CD14-positive monocyte (primary cell): ENCODE measurements at regions not wholly inside any gene's neighbourhood (a gene's known extent, or its start where the extent isn't known, plus 50 kb on each side); places are given as distances from the start of the nearest gene placed in this dataset.

Source experiments
- DNase-seq, 3 donors: peaks; one replicate each; pipeline ENCODE4 v3.0.0-alpha.2; 2011 to 2022
- H2AFZ ChIP-seq: 2 replicates; pipeline ENCODE4 v1.6.0; 2012; ENCODE audit warnings: mild to moderate bottlenecking, low read depth, low read length, inconsistent platforms; ENCODE audit not compliant: insufficient read depth, poor library complexity, severe bottlenecking
- H3K27ac ChIP-seq, 2 donors: 1 replicate in 1 of 2; 2 replicates in 1 of 2; pipeline ENCODE4 v1.5.1; 2012 to 2013; ENCODE audit warnings: low read length in 2 of 2, control low read depth in 1 of 2, inconsistent platforms in 1 of 2, low read depth in 1 of 2, mild to moderate bottlenecking in 1 of 2
- H3K27me3 ChIP-seq, 2 donors: one replicate each; pipeline versions ENCODE4 v1.6.0 to v1.6.1; 2011 to 2013; ENCODE audit warnings: low read length in 2 of 2; ENCODE audit not compliant: control insufficient read depth in 2 of 2, insufficient read depth in 2 of 2
- H3K36me3 ChIP-seq, 2 donors: replicated peaks in 1 of 2; 1 replicate in 1 of 2; 2 replicates in 1 of 2; pipeline versions ENCODE4 v1.5.1 to v1.6.1; 2012 to 2013; ENCODE audit warnings: low read length in 2 of 2, control low read depth in 1 of 2, inconsistent platforms in 1 of 2, mild to moderate bottlenecking in 1 of 2; ENCODE audit not compliant: insufficient read depth in 2 of 2, control insufficient read depth in 1 of 2
- H3K4me1 ChIP-seq, 2 donors: 1 replicate in 1 of 2; 2 replicates in 1 of 2; pipeline versions ENCODE4 v1.5.1 to v1.6.1; 2012 to 2013; ENCODE audit warnings: low read length in 2 of 2, control low read depth in 1 of 2, inconsistent platforms in 1 of 2, mild to moderate bottlenecking in 1 of 2, moderate library complexity in 1 of 2; ENCODE audit not compliant: insufficient read depth in 2 of 2, control insufficient read depth in 1 of 2
- H3K4me2 ChIP-seq: replicated peaks from 2 replicates; pipeline ENCODE3; 2012; ENCODE audit warnings: low read length, moderate library complexity, mild to moderate bottlenecking; ENCODE audit not compliant: poor library complexity, severe bottlenecking; ENCODE audit errors: extremely low read depth
- H3K4me3 ChIP-seq, 3 experiments: fragments of 200-600 bp in 1 of 3; sonication (generic) in 1 of 3; replicated peaks in 1 of 3; 1 replicate in 2 of 3; 2 replicates in 1 of 3; pipeline ENCODE4 v1.5.1; 2011 to 2013; ENCODE audit warnings: low read length in 3 of 3, mild to moderate bottlenecking in 3 of 3, control low read depth in 2 of 3, low read depth in 2 of 3, inconsistent platforms in 1 of 3, moderate library complexity in 1 of 3
- H3K79me2 ChIP-seq: 2 replicates; pipeline ENCODE4 v1.6.0; 2012; ENCODE audit warnings: mild to moderate bottlenecking, control low read depth, inconsistent platforms, low read length, moderate library complexity; ENCODE audit not compliant: insufficient read depth
- H3K9ac ChIP-seq: 2 replicates; pipeline ENCODE4 v1.6.0; 2017; ENCODE audit warnings: low read length, mild to moderate bottlenecking; ENCODE audit not compliant: insufficient read depth, poor library complexity, severe bottlenecking
- H3K9me3 ChIP-seq, 2 donors: replicated peaks in 1 of 2; 1 replicate in 1 of 2; 2 replicates in 1 of 2; pipeline versions ENCODE4 v1.5.1 to v1.6.1; 2012 to 2013; ENCODE audit warnings: low read length in 2 of 2, control low read depth in 1 of 2; ENCODE audit not compliant: control insufficient read depth in 1 of 2, insufficient read depth in 1 of 2
- H4K20me1 ChIP-seq: 2 replicates; pipeline ENCODE4 v1.6.0; 2012; ENCODE audit warnings: mild to moderate bottlenecking, low read length, control low read depth, moderate library complexity; ENCODE audit not compliant: insufficient read depth
- H3K27ac Mint-ChIP-seq, 7 donors: one replicate each; pipeline ENCODE4 v1.8.0; 2020; ENCODE audit warnings: mild to moderate bottlenecking in 7 of 7, mixed read lengths in 7 of 7, moderate library complexity in 6 of 7, inconsistent platforms in 2 of 7
- H3K27me3 Mint-ChIP-seq, 3 donors: one replicate each; pipeline ENCODE4 v1.8.0; 2021 to 2022; ENCODE audit warnings: low read depth in 3 of 3, mild to moderate bottlenecking in 3 of 3, mixed read lengths in 3 of 3, moderate library complexity in 3 of 3, inconsistent platforms in 1 of 3
- H3K36me3 Mint-ChIP-seq, 2 donors: one replicate each; pipeline ENCODE4 v1.8.0; 2020; ENCODE audit warnings: mixed read lengths in 2 of 2, inconsistent platforms in 1 of 2, mild to moderate bottlenecking in 1 of 2
- H3K4me1 Mint-ChIP-seq: one replicate; pipeline ENCODE4 v1.8.0; 2020; ENCODE audit warnings: mild to moderate bottlenecking, mixed read lengths
- H3K4me3 Mint-ChIP-seq, 2 donors: one replicate each; pipeline ENCODE4 v1.8.0; 2020; ENCODE audit warnings: mild to moderate bottlenecking in 2 of 2, mixed read lengths in 2 of 2, moderate library complexity in 1 of 2
- H3K9me3 Mint-ChIP-seq, 7 donors: one replicate each; pipeline ENCODE4 v1.8.0; 2020 to 2022; ENCODE audit warnings: mixed read lengths in 7 of 7, mild to moderate bottlenecking in 6 of 7, moderate library complexity in 6 of 7, inconsistent platforms in 2 of 7
- WGBS: methylation state at CpG from one replicate; pipeline ENCODE4 v1.1.5; 2013; ENCODE audit warnings: missing lambda C conversion rate; ENCODE audit not compliant: insufficient coverage; 5-methylcytosine and 5-hydroxymethylcytosine counted together
- intact Hi-C, 2 donors: fragments of 100-400 bp; cut with micrococcal nuclease; formaldehyde crosslinking; loops; one replicate each; pipeline versions ENCODE4 v1.15.0 to v1.15.1; 2023
- TF ChIP-seq, protein P1 (sequence below): fragments of 200-600 bp; IDR thresholded peaks from one replicate; pipeline ENCODE4 v1.8.0; 2022; ENCODE audit warnings: antibody characterized with exemption, mild to moderate bottlenecking

DNA sequence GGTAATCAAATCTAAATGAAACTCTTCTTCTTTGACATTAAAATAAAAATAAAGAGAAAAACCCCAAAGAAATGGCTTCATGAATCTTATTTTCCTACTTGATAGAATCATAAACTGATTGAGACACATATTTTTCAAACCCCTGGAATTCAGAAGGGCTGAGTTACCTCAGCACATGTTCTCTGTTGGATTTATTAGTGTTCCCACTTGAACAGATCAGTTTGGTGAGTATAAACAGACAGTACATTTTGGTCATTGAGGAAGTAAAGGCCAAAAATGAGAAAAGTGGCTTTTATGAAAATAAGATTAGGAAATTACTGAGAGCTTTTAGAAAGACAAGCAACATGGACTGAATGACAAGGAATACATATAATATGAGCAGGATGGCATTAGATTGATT lies 620.4 kb downstream of the ANKRD50 start:
- no peak overlapping the region for H3K4me3 Mint-ChIP-seq
- H2AFZ ChIP-seq = no peak overlapping the region
- peaks cover 0 to 4% (median 0%) of the 10 kb centered on the region in 7 donors for H3K9me3 Mint-ChIP-seq
- H3K4me1 Mint-ChIP-seq = no peaks in the 10 kb centered on the region
- peaks cover 0 to 2% (median 0%) of the 10 kb centered on the region in 3 donors for H3K27me3 Mint-ChIP-seq
- no peak overlapping the region for H3K27ac Mint-ChIP-seq
- no peaks in the 10 kb centered on the region for H3K9me3 ChIP-seq
- H3K4me3 ChIP-seq = no peak overlapping the region
- H3K4me1 ChIP-seq = no peaks in the 10 kb centered on the region
- intact Hi-C loops = no loop called here
- H3K27ac ChIP-seq = no peak overlapping the region
- H3K4me2 ChIP-seq = no peak overlapping the region
- no peaks in the 10 kb centered on the region for H3K79me2 ChIP-seq
- H4K20me1 ChIP-seq = no peaks in the 10 kb centered on the region
- H3K9ac ChIP-seq = no peak overlapping the region
- H3K27me3 ChIP-seq = no peaks in the 10 kb centered on the region
- no peaks in the 10 kb centered on the region for H3K36me3 ChIP-seq
- DNase-seq = no peak
- TF ChIP-seq, protein P1, sequence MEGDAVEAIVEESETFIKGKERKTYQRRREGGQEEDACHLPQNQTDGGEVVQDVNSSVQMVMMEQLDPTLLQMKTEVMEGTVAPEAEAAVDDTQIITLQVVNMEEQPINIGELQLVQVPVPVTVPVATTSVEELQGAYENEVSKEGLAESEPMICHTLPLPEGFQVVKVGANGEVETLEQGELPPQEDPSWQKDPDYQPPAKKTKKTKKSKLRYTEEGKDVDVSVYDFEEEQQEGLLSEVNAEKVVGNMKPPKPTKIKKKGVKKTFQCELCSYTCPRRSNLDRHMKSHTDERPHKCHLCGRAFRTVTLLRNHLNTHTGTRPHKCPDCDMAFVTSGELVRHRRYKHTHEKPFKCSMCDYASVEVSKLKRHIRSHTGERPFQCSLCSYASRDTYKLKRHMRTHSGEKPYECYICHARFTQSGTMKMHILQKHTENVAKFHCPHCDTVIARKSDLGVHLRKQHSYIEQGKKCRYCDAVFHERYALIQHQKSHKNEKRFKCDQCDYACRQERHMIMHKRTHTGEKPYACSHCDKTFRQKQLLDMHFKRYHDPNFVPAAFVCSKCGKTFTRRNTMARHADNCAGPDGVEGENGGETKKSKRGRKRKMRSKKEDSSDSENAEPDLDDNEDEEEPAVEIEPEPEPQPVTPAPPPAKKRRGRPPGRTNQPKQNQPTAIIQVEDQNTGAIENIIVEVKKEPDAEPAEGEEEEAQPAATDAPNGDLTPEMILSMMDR = no peak
- no peaks in the 10 kb centered on the region for H3K36me3 Mint-ChIP-seq

DNA sequence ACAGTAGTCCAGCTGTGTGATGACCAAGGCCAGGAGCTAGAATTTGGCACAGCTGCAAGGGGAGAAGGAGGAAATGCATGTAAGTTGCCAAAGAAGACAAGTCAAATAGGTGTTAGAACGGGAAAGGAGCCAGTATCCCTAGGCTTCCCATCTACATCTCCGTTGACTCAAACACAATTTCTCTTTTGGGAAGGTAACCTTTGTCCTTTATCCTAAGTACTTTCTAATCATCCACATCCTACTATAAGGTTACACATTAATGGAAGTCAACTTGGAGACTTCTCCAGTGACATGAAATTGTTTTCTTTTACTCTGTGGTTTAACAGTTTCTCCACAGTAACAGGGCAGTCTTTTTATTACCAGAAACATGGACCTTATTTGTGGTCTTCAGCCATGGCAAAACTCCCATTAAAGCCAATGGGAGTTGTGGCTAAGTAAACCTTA lies 620.0 kb downstream of the ANKRD50 start:
- no peaks in the 10 kb centered on the region for H3K9me3 ChIP-seq
- H3K4me1 Mint-ChIP-seq = no peaks in the 10 kb centered on the region
- no peaks in the 10 kb centered on the region for H3K4me1 ChIP-seq
- H3K4me3 ChIP-seq = no peak overlapping the region
- peaks cover 0 to 4% (median 0%) of the 10 kb centered on the region in 7 donors for H3K9me3 Mint-ChIP-seq
- H3K27me3 Mint-ChIP-seq = peaks cover 0 to 2% (median 0%) of the 10 kb centered on the region in 3 donors
- no peak overlapping the region for H3K9ac ChIP-seq
- no peaks in the 10 kb centered on the region for H3K36me3 Mint-ChIP-seq
- H3K4me3 Mint-ChIP-seq = no peak overlapping the region
- no peaks in the 10 kb centered on the region for H4K20me1 ChIP-seq
- no peaks in the 10 kb centered on the region for H3K27me3 ChIP-seq
- 100% methylated on average over 1 of the region's 2 CpGs for WGBS
- intact Hi-C loops = no loop called here
- H3K27ac ChIP-seq = no peak overlapping the region
- no peak for DNase-seq
- H3K27ac Mint-ChIP-seq = no peak overlapping the region
- H3K36me3 ChIP-seq = no peaks in the 10 kb centered on the region
- H3K79me2 ChIP-seq = no peaks in the 10 kb centered on the region
- TF ChIP-seq, protein P1 = no peak
- H3K4me2 ChIP-seq = no peak overlapping the region
- no peak overlapping the region for H2AFZ ChIP-seq
